ENCODE measurements at regions not wholly inside any gene's neighbourhood (a gene's known extent, or its start where the extent isn't known, plus 50 kb on each side); places are given as distances from the start of the nearest gene placed in this dataset.

DNA sequence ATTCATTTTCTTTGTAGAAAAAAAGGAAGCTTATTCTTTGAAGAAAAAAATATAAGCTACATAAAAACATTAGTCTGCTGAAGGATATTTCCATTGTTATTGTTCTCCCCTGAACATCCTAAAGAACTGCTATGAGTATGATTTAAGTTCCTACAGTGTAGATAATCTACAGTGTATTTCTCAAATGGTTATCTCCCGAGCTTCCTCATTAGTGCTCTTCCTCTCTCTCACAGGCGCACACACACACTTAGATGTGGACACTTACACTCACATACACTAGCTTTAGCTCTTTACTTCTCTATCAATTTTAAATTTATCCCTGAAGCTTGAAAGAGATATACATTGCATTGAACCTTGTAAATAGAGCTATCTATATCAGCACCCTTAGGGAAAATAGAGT is 681.0 kb downstream of the KCNJ3 start:
- no peak overlapping the region for H3K4me3 ChIP-seq (ENCODE audit: low read depth, low read length, poor library complexity, severe bottlenecking)
- H3K27ac ChIP-seq (ENCODE audit: low read depth, low read length, poor library complexity, severe bottlenecking): no peak overlapping the region
- ChIA-PET POLR2A (interaction anchor here (0.8 to 1.0 kb wide), 2 partner anchors 21 to 33 kb away, joined by 4 to 5 read pairs; no protein-coding TSS in a partner anchor), CTCF (ENCODE audit: unreplicated experiment) (no interaction called here)
- H3K4me1 ChIP-seq (ENCODE audit: insufficient read depth, low read length, poor library complexity, severe bottlenecking): no peaks in the 10 kb centered on the region
- intact Hi-C loops (cut with micrococcal nuclease; ENCODE audit: unreplicated experiment): loop anchor here (2.0 to 10.0 kb wide), 3 partner anchors 437 to 1815 kb away; no protein-coding TSS in a partner anchor
- no peaks in the 10 kb centered on the region for H3K79me2 ChIP-seq (ENCODE audit: insufficient read depth, low read depth, low read length)
- H3K9me3 ChIP-seq (ENCODE audit: low read length): no peaks in the 10 kb centered on the region
- no peaks in the 10 kb centered on the region for H3K9me2 ChIP-seq (ENCODE audit: insufficient read depth, low read length)
- DNase-seq (ENCODE audit: low spot score): no peak
- no TSS peak for BruUV-seq (replicated peaks)
- no peak overlapping the region for H2AFZ ChIP-seq (ENCODE audit: low read length)
- H4K20me1 ChIP-seq (ENCODE audit: insufficient read depth, low read length): no peaks in the 10 kb centered on the region
- H3K36me3 ChIP-seq (ENCODE audit: insufficient read depth, low read length): no peaks in the 10 kb centered on the region
- TF ChIP-seq, protein P1, sequence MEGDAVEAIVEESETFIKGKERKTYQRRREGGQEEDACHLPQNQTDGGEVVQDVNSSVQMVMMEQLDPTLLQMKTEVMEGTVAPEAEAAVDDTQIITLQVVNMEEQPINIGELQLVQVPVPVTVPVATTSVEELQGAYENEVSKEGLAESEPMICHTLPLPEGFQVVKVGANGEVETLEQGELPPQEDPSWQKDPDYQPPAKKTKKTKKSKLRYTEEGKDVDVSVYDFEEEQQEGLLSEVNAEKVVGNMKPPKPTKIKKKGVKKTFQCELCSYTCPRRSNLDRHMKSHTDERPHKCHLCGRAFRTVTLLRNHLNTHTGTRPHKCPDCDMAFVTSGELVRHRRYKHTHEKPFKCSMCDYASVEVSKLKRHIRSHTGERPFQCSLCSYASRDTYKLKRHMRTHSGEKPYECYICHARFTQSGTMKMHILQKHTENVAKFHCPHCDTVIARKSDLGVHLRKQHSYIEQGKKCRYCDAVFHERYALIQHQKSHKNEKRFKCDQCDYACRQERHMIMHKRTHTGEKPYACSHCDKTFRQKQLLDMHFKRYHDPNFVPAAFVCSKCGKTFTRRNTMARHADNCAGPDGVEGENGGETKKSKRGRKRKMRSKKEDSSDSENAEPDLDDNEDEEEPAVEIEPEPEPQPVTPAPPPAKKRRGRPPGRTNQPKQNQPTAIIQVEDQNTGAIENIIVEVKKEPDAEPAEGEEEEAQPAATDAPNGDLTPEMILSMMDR (conservative IDR thresholded peaks at IDR 0.05; ENCODE audit: low read length): no peak
- no peak for TF ChIP-seq EZH2phosphoT487 (IDR thresholded peaks at IDR 0.05; ENCODE audit: borderline replicate concordance, low read depth, low read length)
- no peak overlapping the region for H3K4me2 ChIP-seq (ENCODE audit: low read length)

DNA sequence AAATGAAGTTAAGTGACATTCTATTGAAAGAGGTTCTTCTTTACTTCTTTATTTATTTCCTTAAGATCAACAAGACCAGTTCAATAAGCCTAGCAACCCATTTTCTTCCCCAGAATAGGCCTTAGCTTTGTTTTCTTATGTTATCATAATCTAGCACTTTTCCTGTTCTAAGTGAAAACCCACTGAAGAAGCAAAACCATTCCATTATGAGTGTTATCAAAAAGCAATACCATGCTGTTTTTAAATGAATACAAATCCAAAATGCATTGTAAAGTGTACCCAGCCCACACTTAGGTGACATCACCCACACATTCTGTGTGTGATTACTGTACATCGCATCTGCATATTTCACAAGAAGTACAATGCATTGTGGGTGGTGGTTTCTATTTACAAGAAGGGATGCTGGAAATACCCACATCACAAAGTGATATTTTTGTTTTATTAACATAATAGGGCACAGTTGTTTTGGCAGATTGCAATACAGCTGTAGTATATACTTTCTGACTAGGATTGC is 679.5 kb downstream of the KCNJ3 start:
- H3K4me3 ChIP-seq (ENCODE audit: low read depth, low read length, poor library complexity, severe bottlenecking): no peak overlapping the region
- H3K79me2 ChIP-seq (ENCODE audit: insufficient read depth, low read depth, low read length): no peaks in the 10 kb centered on the region
- H3K36me3 ChIP-seq (ENCODE audit: insufficient read depth, low read length): no peaks in the 10 kb centered on the region
- POLR2A ChIA-PET: interaction anchor here (0.7 kb wide), 1 partner anchor 16 kb away, joined by 3 read pairs; no protein-coding TSS in a partner anchor
- no peak for DNase-seq (ENCODE audit: low spot score)
- no peaks in the 10 kb centered on the region for H4K20me1 ChIP-seq (ENCODE audit: insufficient read depth, low read length)
- no peaks in the 10 kb centered on the region for H3K9me3 ChIP-seq (ENCODE audit: low read length)
- intact Hi-C loops (cut with micrococcal nuclease; ENCODE audit: unreplicated experiment): loop anchor here (2.0 to 10.0 kb wide), 3 partner anchors 439 to 1817 kb away; no protein-coding TSS in a partner anchor
- no peaks in the 10 kb centered on the region for H3K4me1 ChIP-seq (ENCODE audit: insufficient read depth, low read length, poor library complexity, severe bottlenecking)
- no peak overlapping the region for H2AFZ ChIP-seq (ENCODE audit: low read length)
- TF ChIP-seq EZH2phosphoT487 (IDR thresholded peaks at IDR 0.05; ENCODE audit: borderline replicate concordance, low read depth, low read length): no peak
- TF ChIP-seq, protein P1 (conservative IDR thresholded peaks at IDR 0.05; ENCODE audit: low read length): no peak
- no peak overlapping the region for H3K27ac ChIP-seq (ENCODE audit: low read depth, low read length, poor library complexity, severe bottlenecking)
- no peaks in the 10 kb centered on the region for H3K9me2 ChIP-seq (ENCODE audit: insufficient read depth, low read length)
- no peak overlapping the region for H3K4me2 ChIP-seq (ENCODE audit: low read length)
- CTCF ChIA-PET (ENCODE audit: unreplicated experiment): no interaction called here
- BruUV-seq (replicated peaks): no TSS peak

DNA sequence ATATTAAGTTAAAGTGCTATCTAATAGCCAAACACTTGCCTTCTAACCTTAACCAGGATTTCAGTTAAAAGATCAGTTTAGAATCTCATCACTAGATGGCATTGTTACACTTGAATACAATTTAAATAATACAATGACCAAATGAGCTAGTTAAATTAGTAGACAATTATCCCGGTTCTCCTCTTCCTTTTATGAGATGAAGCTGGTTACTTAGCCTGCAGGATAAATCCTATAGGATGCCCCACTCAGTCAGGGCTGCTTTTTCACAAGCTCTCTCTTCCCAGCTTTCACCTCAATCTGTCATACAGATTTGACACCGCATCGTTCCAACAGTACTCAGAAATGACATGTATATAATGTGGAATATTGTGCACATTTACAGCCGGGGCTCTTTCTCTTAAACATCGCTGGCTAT is 678.8 kb downstream of the KCNJ3 start:
- no peak overlapping the region for H3K4me3 ChIP-seq (ENCODE audit: low read depth, low read length, poor library complexity, severe bottlenecking)
- BruUV-seq (replicated peaks): no TSS peak
- no peaks in the 10 kb centered on the region for H4K20me1 ChIP-seq (ENCODE audit: insufficient read depth, low read length)
- H2AFZ ChIP-seq (ENCODE audit: low read length): no peak overlapping the region
- intact Hi-C loops (cut with micrococcal nuclease; ENCODE audit: unreplicated experiment): loop anchor here (10.0 kb wide), 2 partner anchors 1518 to 1818 kb away; no protein-coding TSS in a partner anchor
- no peaks in the 10 kb centered on the region for H3K79me2 ChIP-seq (ENCODE audit: insufficient read depth, low read depth, low read length)
- H3K36me3 ChIP-seq (ENCODE audit: insufficient read depth, low read length): no peaks in the 10 kb centered on the region
- no peak overlapping the region for H3K4me2 ChIP-seq (ENCODE audit: low read length)
- no peak for TF ChIP-seq EZH2phosphoT487 (IDR thresholded peaks at IDR 0.05; ENCODE audit: borderline replicate concordance, low read depth, low read length)
- TF ChIP-seq, protein P1 (conservative IDR thresholded peaks at IDR 0.05; ENCODE audit: low read length): peak; percentile 77
- no peak overlapping the region for H3K27ac ChIP-seq (ENCODE audit: low read depth, low read length, poor library complexity, severe bottlenecking)
- H3K9me2 ChIP-seq (ENCODE audit: insufficient read depth, low read length): no peaks in the 10 kb centered on the region
- no peaks in the 10 kb centered on the region for H3K4me1 ChIP-seq (ENCODE audit: insufficient read depth, low read length, poor library complexity, severe bottlenecking)
- ChIA-PET CTCF (ENCODE audit: unreplicated experiment) (interaction anchor here (0.9 kb wide), 1 partner anchor 439 kb away, joined by 3 read pairs; no protein-coding TSS in a partner anchor), POLR2A (interaction anchor here (0.6 kb wide), 1 partner anchor 1481 kb away, joined by 3 read pairs; no protein-coding TSS in a partner anchor)
- H3K9me3 ChIP-seq (ENCODE audit: low read length): no peaks in the 10 kb centered on the region
- DNase-seq (ENCODE audit: low spot score): peak; percentile 18
